ENCODE measurements at regions not wholly inside any gene's neighbourhood (a gene's known extent, or its start where the extent isn't known, plus 50 kb on each side); places are given as distances from the start of the nearest gene placed in this dataset.
"Not testable (repeated sequence)": the region's sequence is repeated elsewhere in the genome, so short reads cannot be mapped to it uniquely, and the experiment has no call there.

DNA sequence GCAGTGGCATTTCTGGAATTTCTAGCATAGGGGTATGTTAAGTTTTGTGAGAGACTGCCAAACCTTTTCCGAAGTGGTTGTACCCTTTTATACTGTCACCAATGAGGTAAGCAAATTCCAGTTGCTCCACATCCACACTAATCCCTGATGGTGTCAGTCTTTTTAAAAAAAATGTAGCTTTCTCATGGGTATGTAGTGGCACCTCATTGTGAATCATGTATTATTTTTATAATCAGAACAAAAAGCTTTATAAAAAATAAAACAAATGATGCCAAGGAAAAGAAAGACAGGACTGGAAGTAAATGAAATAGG is 93.4 kb upstream of the CLINT1 start:
- no peak for DNase-seq (ENCODE audit: low read depth)
- ChIA-PET POLR2A (no interaction called here), CTCF (interaction anchor here (1.0 kb wide), 1 partner anchor 125 kb away, joined by 3 read pairs; no protein-coding TSS in a partner anchor)
- TF ChIP-seq, protein P1, sequence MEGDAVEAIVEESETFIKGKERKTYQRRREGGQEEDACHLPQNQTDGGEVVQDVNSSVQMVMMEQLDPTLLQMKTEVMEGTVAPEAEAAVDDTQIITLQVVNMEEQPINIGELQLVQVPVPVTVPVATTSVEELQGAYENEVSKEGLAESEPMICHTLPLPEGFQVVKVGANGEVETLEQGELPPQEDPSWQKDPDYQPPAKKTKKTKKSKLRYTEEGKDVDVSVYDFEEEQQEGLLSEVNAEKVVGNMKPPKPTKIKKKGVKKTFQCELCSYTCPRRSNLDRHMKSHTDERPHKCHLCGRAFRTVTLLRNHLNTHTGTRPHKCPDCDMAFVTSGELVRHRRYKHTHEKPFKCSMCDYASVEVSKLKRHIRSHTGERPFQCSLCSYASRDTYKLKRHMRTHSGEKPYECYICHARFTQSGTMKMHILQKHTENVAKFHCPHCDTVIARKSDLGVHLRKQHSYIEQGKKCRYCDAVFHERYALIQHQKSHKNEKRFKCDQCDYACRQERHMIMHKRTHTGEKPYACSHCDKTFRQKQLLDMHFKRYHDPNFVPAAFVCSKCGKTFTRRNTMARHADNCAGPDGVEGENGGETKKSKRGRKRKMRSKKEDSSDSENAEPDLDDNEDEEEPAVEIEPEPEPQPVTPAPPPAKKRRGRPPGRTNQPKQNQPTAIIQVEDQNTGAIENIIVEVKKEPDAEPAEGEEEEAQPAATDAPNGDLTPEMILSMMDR (IDR thresholded peaks at IDR 0.05; ENCODE audit: insufficient read depth, low read depth, low read length): no peak
- H3K27me3 ChIP-seq (ENCODE audit: control insufficient read depth, insufficient read depth, low read length): no peaks in the 10 kb centered on the region
- H3K4me3 ChIP-seq (ENCODE audit: low read depth, low read length): no peak overlapping the region
- no peaks in the 10 kb centered on the region for H3K36me3 ChIP-seq (ENCODE audit: control insufficient read depth, insufficient read depth, low read length)

DNA sequence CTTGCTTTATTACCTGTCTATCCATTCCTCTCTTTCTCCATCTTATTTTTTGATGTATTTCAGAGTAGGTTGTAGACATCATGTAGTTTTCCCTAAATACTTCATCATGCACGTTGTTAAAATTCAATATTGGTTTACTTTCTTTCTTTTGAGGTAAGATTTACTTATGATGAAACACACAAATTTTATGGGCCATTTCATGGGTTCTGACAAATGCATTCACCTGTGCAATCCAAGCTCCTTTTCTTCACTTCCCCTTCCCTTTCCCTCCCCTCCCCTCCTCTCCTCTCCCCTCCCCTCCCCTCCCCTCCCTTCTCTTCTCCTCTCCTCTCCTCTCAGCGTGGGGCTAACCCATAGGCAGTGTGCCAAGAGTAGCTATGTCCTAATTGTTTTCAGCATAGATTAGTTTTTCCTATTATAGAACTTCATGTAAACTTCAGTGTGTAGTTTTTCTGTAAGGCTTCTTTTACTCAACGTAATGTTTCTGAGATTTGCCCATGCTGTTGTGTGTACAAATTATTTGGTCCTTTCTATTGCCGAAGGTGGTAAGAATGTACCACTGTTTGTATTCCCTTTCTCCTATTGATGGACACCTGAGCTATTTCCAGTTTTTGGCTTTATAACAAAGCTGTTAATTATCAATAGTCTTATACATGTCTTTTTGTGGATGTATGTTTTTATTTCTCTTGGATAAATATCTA is 92.9 kb upstream of the CLINT1 start:
- ChIA-PET CTCF (interaction anchor here (1.2 kb wide), 1 partner anchor 41 kb away, joined by 5 read pairs; no protein-coding TSS in a partner anchor), POLR2A (no interaction called here)
- Histone ChIP-seq H3K27me3 (ENCODE audit: control insufficient read depth, insufficient read depth, low read length) (no peaks in the 10 kb centered on the region), H3K36me3 (ENCODE audit: control insufficient read depth, insufficient read depth, low read length) (no peaks in the 10 kb centered on the region), H3K4me3 (ENCODE audit: low read depth, low read length) (no peak overlapping the region)
- TF ChIP-seq, protein P1 (IDR thresholded peaks at IDR 0.05; ENCODE audit: insufficient read depth, low read depth, low read length): no peak
- no peak for DNase-seq (ENCODE audit: low read depth)

DNA sequence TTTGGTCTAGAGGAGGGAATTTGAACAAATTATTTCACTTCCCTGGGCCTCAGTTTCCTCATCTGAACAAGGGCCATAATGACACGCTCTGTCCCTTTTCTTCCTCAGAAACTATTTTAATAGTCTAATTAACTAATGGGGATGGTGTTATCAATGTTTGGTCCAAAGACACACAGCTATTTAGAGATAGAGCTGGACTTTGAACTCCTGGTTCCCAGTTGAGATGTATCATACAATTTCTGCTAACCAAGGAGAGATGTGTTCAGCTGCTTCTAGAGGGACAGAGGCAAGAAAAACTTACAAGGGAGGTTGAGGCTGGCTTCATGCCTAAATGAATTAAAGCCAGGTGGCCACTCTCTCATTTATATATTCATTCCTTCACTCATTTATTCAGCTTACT is 90.6 kb upstream of the CLINT1 start:
- CTCF ChIA-PET: interaction anchor here (0.7 to 2.6 kb wide), 20 partner anchors 9 to 1180 kb away, joined by 3 to 15 read pairs (median 4); no protein-coding TSS in a partner anchor
- POLR2A ChIA-PET: interaction anchor here (0.6 kb wide), 1 partner anchor 1122 kb away, joined by 3 read pairs; no protein-coding TSS in a partner anchor
- no peaks in the 10 kb centered on the region for H3K27me3 ChIP-seq (ENCODE audit: control insufficient read depth, insufficient read depth, low read length)
- TF ChIP-seq, protein P1 (IDR thresholded peaks at IDR 0.05; ENCODE audit: insufficient read depth, low read depth, low read length): no peak
- DNase-seq (ENCODE audit: low read depth): no peak
- H3K4me3 ChIP-seq (ENCODE audit: low read depth, low read length): no peak overlapping the region
- H3K36me3 ChIP-seq (ENCODE audit: control insufficient read depth, insufficient read depth, low read length): no peaks in the 10 kb centered on the region

DNA sequence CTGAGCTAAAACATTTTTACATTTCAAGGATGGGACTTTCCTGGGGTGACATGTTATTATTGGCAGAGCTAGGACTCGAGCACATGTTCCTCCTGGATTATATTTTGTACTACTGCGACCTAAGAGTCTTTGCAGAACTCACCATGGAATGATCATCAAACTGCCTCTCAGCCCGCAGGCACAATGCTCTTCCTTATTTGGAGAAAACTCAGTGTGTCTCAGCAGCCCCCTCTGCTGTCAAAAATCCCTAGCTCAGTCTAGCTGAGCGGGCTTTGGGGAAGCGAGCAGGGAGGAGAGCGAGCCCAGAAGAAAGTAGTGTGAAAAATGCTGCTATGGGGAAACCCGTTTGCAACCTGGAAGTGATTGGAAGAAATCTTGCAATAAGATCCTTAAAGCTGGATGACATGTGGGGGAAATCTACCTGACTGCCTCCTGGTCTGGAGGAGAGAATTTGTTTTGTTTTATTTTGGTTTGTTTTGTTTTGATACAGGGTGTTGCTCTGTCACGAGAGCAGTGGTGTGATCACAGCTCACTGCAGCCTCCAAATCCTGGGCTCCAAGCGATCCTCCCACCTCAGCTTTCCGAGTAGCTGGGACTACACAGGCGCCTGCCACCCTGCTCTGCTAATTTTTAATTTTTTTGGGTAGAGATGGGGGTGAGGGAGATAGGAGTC is 89.9 kb upstream of the CLINT1 start:
- Histone ChIP-seq H3K36me3 (ENCODE audit: control insufficient read depth, insufficient read depth, low read length) (no peaks in the 10 kb centered on the region), H3K27me3 (ENCODE audit: control insufficient read depth, insufficient read depth, low read length) (no peaks in the 10 kb centered on the region), H3K4me3 (ENCODE audit: low read depth, low read length) (no peak overlapping the region)
- ChIA-PET POLR2A (no interaction called here), CTCF (interaction anchor here (0.6 to 2.6 kb wide), 26 partner anchors 10 to 1181 kb away, joined by 3 to 15 read pairs (median 4); no protein-coding TSS in a partner anchor)
- TF ChIP-seq, protein P1 (IDR thresholded peaks at IDR 0.05; ENCODE audit: insufficient read depth, low read depth, low read length): peak; percentile 94
- DNase-seq (ENCODE audit: low read depth): peak; percentile 78

DNA sequence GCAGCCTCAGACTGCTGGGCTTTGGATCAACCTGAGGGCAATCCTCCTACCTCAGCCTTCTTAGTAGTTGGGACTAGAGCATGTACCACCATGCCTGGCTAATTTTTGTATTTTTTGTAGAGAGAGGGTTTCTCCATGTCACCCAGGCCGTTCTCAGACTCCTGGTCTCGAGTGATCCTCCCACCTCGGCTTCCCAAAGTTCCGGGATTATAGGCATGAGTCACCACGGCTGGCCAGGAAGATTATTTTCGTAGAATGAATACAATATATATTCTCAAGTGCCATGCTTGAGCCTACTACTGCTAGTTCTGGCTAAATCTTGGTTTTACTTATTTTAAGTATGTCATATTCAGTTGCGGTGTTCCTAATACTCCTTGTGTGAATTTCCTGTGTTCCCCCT is 88.2 kb upstream of the CLINT1 start:
- no peaks in the 10 kb centered on the region for H3K27me3 ChIP-seq (ENCODE audit: control insufficient read depth, insufficient read depth, low read length)
- no peaks in the 10 kb centered on the region for H3K36me3 ChIP-seq (ENCODE audit: control insufficient read depth, insufficient read depth, low read length)
- H3K4me3 ChIP-seq (ENCODE audit: low read depth, low read length): no peak overlapping the region
- DNase-seq (ENCODE audit: low read depth): no peak
- CTCF ChIA-PET: no interaction called here
- POLR2A ChIA-PET: no interaction called here
- TF ChIP-seq, protein P1 (IDR thresholded peaks at IDR 0.05; ENCODE audit: insufficient read depth, low read depth, low read length): no peak

DNA sequence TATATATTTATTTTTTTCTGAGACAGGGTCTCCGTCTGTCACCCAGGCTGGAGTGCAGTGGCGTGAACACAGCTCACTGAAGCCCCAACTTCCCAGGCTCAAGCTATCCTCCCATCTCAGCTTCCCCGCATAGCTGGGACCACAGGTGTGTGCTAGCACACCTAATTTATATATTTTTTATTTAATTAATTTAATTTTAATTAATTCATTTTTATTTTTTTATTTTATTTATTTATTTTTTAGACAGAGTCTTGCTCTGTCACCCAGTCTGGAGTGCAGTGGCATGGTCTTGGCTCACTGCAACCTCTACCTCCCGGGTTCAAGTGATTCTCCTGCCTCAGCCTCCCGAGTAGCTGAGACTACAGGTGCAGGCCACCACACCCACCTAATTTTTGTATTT is 86.9 kb upstream of the CLINT1 start:
- DNase-seq (ENCODE audit: low read depth); H3K36me3 ChIP-seq (ENCODE audit: control insufficient read depth, insufficient read depth, low read length); H3K4me3 ChIP-seq (ENCODE audit: low read depth, low read length); H3K27me3 ChIP-seq (ENCODE audit: control insufficient read depth, insufficient read depth, low read length); POLR2A ChIA-PET: not testable (repeated sequence)
- CTCF ChIA-PET: interaction anchor here (1.1 kb wide), 1 partner anchor 142 kb away, joined by 6 read pairs; no protein-coding TSS in a partner anchor
